Gastroesophageal sphincter (tissue), 3 donors: ENCODE measurements at regions not wholly inside any gene's neighbourhood (a gene's known extent, or its start where the extent isn't known, plus 50 kb on each side); places are given as distances from the start of the nearest gene placed in this dataset.

Experiments used
- CTCF ChIP-seq, 4 experiments: fragments of 200-600 bp in 2 of 4; fragments of 450-650 bp in 2 of 4; sonication (generic) in 1 of 4; IDR thresholded peaks; one replicate each; pipeline ENCODE4 v1.5.1; 2017 to 2019; ENCODE audit warnings: antibody characterized with exemption in 4 of 4, mild to moderate bottlenecking in 2 of 4, moderate library complexity in 2 of 4
- POLR2AphosphoS5 ChIP-seq: sonication (generic); formaldehyde crosslinking; IDR thresholded peaks from one replicate; pipeline ENCODE4 v1.6.1; 2017; ENCODE audit warnings: antibody characterized with exemption

- TF ChIP-seq CTCF (IDR thresholded peaks at IDR 0.05) (no peak), POLR2AphosphoS5 (no peak)
Observed at GRCh38 chr15:70268698-70269251, 171.1 kb upstream of the TLE3 start.
